IPS DF 6.9 (cell line): ENCODE measurements at regions not wholly inside any gene's neighbourhood (a gene's known extent, or its start where the extent isn't known, plus 50 kb on each side); places are given as distances from the start of the nearest gene placed in this dataset.

Experiments used
- DNase-seq: peaks from one replicate; pipeline ENCODE4 v3.0.0-alpha.2; 2013; ENCODE audit warnings: low read depth, low spot score
- H3K27ac ChIP-seq: one replicate; pipeline ENCODE4 v1.5.1; 2013; ENCODE audit warnings: low read length, control low read depth
- H3K27me3 ChIP-seq: 2 replicates; pipeline ENCODE4 v1.6.1; 2013; ENCODE audit warnings: mild to moderate bottlenecking, low read length; ENCODE audit not compliant: control insufficient read depth, insufficient read depth
- H3K36me3 ChIP-seq: 2 replicates; pipeline ENCODE4 v1.6.1; 2013; ENCODE audit warnings: low read length; ENCODE audit not compliant: control insufficient read depth, insufficient read depth
- H3K4me1 ChIP-seq: 2 replicates; pipeline ENCODE4 v1.6.1; 2013; ENCODE audit warnings: low read length; ENCODE audit not compliant: control insufficient read depth, insufficient read depth
- H3K4me3 ChIP-seq: 2 replicates; pipeline ENCODE4 v1.5.1; 2013; ENCODE audit warnings: mild to moderate bottlenecking, low read length
- H3K9me3 ChIP-seq: 2 replicates; pipeline ENCODE4 v1.6.1; 2013; ENCODE audit warnings: low read length, inconsistent platforms; ENCODE audit not compliant: control insufficient read depth, insufficient read depth
- WGBS: extraction: QIAGEN DNeasy Blood & Tissue Kit; methylation state at CpG from one replicate; pipeline ENCODE4 v1.1.7; 2013; ENCODE audit warnings: mixed read lengths, missing lambda C conversion rate; ENCODE audit not compliant: insufficient read length, insufficient coverage; 5-methylcytosine and 5-hydroxymethylcytosine counted together

DNA sequence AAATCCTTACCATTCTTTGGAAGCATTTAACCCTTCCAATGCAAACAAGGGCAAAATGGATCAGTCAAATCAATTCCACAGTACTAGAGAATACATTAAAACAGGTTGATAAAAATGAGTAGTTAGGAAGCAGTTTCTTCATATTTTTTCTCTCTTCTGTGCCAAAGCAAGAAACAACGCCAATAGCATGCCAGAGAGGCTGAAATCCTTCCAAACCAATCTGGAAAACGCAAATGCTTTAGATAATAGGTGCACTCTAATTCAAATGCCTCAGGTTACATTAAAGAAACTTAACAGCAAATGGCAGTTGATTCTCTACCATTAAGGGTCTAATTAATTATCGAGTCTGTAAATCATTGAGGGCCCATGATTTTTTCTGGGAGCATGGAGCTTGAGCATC, 755.2 kb downstream of the C6orf118 start:
- WGBS, result no CpG with 5 or more reads among the region's 3 CpGs
- Histone ChIP-seq H3K9me3 (no peaks in the 10 kb centered on the region; the same call in 1 of the 2 replicates), H3K27me3 (no peaks in the 10 kb centered on the region), H3K4me1 (no peaks in the 10 kb centered on the region), H3K36me3 (no peaks in the 10 kb centered on the region), H3K27ac (no peak overlapping the region), H3K4me3 (no peak overlapping the region)
- DNase-seq, result no peak

DNA sequence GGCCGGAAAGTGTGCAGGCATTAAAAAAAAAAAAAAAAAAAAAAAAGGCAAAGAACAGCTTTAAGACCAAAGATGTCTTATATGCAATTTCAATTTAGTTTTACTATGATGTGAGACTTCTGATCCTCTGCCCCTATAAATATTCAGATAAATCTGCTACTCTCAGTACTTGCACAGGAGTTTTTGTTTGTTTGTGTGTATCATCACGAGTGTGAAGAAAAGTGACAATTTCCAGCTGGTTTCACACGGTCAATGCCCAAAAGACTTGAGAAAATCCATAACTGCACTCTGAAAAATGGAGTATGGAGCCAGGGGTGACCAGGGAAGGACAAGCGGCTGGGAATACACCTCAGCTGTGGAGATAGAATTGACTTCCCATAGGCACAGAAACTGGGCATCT, 757.7 kb downstream of the C6orf118 start:
- no peaks in the 10 kb centered on the region for H3K4me1 ChIP-seq
- no CpG with 5 or more reads among the region's 4 CpGs for WGBS
- no peaks in the 10 kb centered on the region for H3K36me3 ChIP-seq
- no peaks in the 10 kb centered on the region for H3K9me3 ChIP-seq
- DNase-seq, result no peak
- H3K27me3 ChIP-seq, result no peaks in the 10 kb centered on the region
- no peak overlapping the region for H3K4me3 ChIP-seq
- no peak overlapping the region for H3K27ac ChIP-seq

DNA sequence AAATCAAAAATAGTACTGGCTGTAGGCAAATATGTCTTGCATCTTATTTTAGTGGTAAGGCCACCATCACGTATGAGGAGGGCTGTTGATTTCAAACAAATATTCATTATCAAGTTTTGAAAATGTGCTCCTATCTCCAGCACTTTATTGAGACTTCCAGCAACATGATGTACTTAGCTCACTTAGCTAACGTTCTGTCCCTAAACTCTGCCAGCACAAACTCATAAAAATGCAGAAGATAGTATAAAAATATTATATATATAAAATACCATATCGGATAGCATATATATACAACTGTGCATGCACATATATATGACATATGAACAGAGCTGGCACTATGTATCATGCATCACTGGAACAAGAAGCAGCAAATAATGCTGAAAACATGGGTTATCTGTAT, 762.3 kb downstream of the C6orf118 start:
- DNase-seq, result no peak
- H3K27me3 ChIP-seq, result no peaks in the 10 kb centered on the region
- H3K4me3 ChIP-seq, result no peak overlapping the region
- H3K27ac ChIP-seq, result no peak overlapping the region
- H3K4me1 ChIP-seq, result no peaks in the 10 kb centered on the region
- WGBS, result no CpG with 5 or more reads among the region's 3 CpGs
- no peaks in the 10 kb centered on the region for H3K9me3 ChIP-seq
- H3K36me3 ChIP-seq, result no peaks in the 10 kb centered on the region

DNA sequence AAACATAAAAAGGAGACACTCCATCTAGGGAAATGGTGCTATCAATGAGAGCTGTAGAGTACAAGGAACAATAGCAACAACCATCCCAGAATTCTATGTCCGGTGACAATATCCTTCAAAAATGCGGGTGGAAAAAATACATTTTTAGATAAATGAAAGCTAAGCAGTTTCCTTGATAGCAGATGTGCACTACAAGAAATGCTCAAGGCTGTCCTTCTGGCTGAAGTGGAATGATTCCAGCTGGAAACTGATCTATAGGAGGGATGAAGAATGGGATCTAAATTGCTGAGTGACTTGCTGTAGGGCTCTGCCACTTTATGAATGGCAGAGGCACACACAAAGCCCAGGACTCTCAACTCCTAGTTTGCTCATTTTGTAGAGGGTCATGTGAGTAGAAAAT, 763.1 kb downstream of the C6orf118 start:
- WGBS, result no CpG with 5 or more reads among the region's 2 CpGs
- no peak for DNase-seq

DNA sequence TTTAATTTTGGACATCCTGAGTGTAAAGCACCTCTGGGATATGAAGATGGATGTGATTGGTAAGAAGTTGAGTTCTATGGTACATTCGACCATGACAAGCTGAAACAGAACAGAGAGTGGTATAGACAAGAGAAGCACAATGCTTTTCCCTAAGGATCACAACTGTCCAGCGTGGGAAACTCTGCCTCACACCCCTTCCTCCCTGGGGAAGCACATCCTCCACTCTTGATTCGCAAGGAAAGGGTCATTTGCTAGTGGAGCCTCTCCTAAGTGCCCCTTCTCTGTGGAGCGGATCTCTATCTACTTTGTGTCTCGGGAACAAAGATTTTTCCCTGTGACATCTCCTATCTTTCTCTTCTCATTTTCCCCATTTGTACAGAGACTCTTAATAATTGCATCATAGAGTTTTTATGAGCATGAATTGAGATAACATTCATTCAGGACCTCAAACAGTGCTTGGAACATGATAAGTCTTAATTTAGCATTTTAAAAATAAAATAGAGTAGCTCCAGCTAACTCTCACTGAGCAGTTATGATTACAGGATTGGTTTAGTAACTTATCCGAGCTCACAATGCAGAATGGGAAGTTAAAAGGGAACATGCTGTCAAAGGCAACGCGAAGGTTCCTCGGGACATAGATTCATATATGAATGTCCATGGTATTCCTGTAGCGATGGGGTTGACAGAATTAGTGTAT, 775.2 kb downstream of the C6orf118 start:
- no CpG with 5 or more reads among the region's 10 CpGs for WGBS

More for the DNA sequence above, 763.1 kb downstream of the C6orf118 start:
- Histone ChIP-seq H3K27ac (no peak overlapping the region), H3K27me3 (no peaks in the 10 kb centered on the region), H3K4me1 (no peaks in the 10 kb centered on the region), H3K4me3 (no peak overlapping the region), H3K36me3 (no peaks in the 10 kb centered on the region), H3K9me3 (no peaks in the 10 kb centered on the region)

DNA sequence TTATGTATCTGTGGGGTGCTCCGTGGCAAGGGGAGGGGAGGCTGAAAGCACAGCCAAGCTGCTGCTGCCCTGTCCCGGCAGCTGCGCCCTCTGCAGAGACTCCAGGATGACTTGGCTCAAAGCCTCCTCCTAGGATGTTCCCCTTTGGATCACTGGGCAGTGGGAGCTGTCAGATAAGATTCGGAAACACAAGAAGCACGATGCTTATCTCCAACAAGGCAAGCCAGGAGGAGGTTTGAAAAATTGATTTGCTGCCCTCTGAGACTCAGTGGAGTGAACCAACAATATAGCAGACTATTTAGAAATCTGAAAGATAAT, 776.4 kb downstream of the C6orf118 start:
- no peak overlapping the region for H3K4me3 ChIP-seq
- H3K9me3 ChIP-seq, result no peaks in the 10 kb centered on the region
- no peaks in the 10 kb centered on the region for H3K4me1 ChIP-seq
- no peak for DNase-seq
- WGBS, result no CpG with 5 or more reads among the region's 5 CpGs
- H3K27me3 ChIP-seq, result no peaks in the 10 kb centered on the region
- no peak overlapping the region for H3K27ac ChIP-seq
- no peaks in the 10 kb centered on the region for H3K36me3 ChIP-seq

More for the DNA sequence above, 775.2 kb downstream of the C6orf118 start:
- Histone ChIP-seq H3K27me3 (no peaks in the 10 kb centered on the region), H3K9me3 (no peaks in the 10 kb centered on the region), H3K4me1 (no peaks in the 10 kb centered on the region), H3K27ac (no peak overlapping the region), H3K36me3 (no peaks in the 10 kb centered on the region), H3K4me3 (no peak overlapping the region)
- DNase-seq, result no peak

DNA sequence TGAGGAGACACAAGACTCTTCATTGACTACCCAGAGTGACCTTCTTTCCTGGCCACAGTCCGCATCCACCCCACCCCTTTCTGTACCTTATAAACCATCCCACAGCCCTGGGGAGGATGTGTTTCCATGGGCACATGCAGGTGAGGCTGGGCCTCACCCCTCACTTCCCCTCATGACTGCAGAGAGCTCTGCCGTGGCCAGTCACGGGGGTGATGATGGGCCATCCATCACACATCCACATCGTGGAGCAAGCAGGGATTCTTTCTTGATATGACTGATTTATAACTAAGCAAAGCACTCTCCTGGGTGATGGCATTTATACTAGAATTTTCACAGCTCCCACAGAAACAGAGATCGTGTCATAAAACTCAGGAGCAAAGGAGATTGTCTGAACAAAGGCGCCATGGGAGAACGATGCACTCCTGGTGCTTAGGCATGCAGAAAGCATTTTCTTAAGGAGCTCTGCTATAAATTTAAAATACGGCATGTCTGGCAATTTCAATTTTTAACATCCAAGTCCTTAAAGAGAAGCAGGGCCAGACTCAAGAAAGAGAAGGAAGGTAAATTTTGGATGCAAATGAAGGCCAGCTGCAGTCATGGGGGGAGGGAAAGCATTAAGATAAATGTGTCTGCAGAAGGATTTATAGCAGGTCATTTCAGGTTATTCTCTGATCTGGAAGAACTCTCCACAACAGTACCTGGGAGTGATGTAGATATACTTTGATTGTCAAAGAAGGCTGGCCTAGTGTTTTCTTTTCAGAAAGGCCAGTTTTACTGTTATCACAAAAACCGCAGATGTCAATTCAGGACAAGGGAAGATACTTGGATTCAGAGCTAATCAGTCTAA, 777.0 kb downstream of the C6orf118 start:
- Histone ChIP-seq H3K27ac (no peak overlapping the region), H3K9me3 (no peaks in the 10 kb centered on the region), H3K4me3 (no peak overlapping the region), H3K4me1 (no peaks in the 10 kb centered on the region), H3K36me3 (no peaks in the 10 kb centered on the region), H3K27me3 (no peaks in the 10 kb centered on the region)
- no peak for DNase-seq
- WGBS, result no CpG with 5 or more reads among the region's 9 CpGs

DNA sequence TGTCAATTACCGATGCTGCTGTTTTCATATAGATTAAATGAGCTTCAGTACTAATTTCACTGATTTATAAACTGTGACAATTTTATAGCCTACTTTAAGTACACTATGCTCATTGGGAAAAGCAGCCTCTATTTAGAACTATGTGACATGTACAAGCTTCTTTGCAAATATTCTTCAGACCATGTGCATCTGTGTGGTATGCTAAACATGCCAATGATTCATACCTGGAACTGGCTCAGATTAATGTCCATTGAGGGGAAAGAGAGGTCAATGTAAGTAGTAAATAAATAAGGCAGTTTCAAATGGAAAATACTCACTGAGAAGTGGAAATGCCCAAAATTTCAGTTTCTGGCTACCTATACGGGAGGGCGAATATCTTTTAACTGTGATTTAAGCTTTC, 777.7 kb downstream of the C6orf118 start:
- Histone ChIP-seq H3K9me3 (no peaks in the 10 kb centered on the region), H3K4me3 (no peak overlapping the region), H3K4me1 (no peaks in the 10 kb centered on the region), H3K27me3 (no peaks in the 10 kb centered on the region), H3K36me3 (no peaks in the 10 kb centered on the region), H3K27ac (no peak overlapping the region)
- no CpG with 5 or more reads among the region's 3 CpGs for WGBS
- no peak for DNase-seq

DNA sequence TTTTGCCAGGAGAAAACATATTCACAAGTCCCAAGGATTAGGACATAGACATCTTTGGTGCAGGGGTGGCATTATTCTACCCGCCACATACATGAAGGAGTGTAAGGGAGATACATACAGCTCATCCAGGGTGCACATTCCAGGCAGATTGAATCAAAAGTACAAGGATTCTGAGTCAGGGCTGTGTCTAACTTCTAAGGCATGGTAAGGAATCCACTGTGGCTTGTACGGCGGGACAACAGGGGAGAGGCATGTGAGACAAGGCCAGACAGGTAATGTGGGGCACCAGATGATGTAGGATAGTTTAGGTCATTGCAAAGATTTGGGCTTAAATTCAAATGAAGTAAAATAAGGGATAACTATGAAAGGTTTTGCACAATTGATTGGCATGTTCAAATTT, 780.9 kb downstream of the C6orf118 start:
- H3K36me3 ChIP-seq, result no peaks in the 10 kb centered on the region
- H3K27me3 ChIP-seq, result no peaks in the 10 kb centered on the region
- DNase-seq, result no peak
- no peak overlapping the region for H3K27ac ChIP-seq
- H3K4me3 ChIP-seq, result no peak overlapping the region
- WGBS, result no CpG with 5 or more reads among the region's 3 CpGs
- H3K4me1 ChIP-seq, result no peaks in the 10 kb centered on the region
- H3K9me3 ChIP-seq, result no peaks in the 10 kb centered on the region; the same call in 1 of the 2 replicates

DNA sequence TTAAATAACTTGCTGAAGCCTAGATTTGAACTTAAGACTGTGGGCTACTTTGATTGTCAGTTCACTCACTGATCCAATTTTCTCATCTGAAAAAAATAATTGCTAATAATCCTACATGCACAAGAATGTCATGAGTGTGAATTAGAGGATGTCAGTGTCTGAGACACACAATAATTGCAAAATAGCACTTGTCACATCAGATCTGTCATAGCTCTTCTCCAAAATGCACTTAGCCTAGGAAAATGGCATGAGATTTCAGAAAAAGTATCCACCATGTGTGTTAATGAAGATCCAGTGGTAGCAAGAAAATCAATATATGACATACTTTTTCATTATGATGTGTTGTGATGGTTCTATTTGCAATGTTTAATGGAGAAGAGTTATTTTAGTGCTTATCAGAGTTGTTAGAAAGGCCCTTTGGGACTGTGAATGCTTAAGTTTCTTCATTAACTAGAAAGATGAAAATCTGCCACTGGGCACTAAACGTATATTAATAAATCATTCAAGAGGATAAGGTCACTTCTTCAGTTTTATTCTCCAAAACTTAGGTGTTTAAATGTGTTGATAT, 786.2 kb downstream of the C6orf118 start:
- no CpG with 5 or more reads among the region's 1 CpG for WGBS
- no peak for DNase-seq
- H3K9me3 ChIP-seq, result no peaks in the 10 kb centered on the region; the same call in 1 of the 2 replicates
- no peak overlapping the region for H3K27ac ChIP-seq
- no peaks in the 10 kb centered on the region; the same call in 1 of the 2 replicates for H3K36me3 ChIP-seq
- peaks cover 1% of the 10 kb centered on the region; the same call in 1 of the 2 replicates for H3K4me1 ChIP-seq
- no peaks in the 10 kb centered on the region for H3K27me3 ChIP-seq
- no peak overlapping the region for H3K4me3 ChIP-seq
